ENCODE measurements at regions not wholly inside any gene's neighbourhood (a gene's known extent, or its start where the extent isn't known, plus 50 kb on each side); places are given as distances from the start of the nearest gene placed in this dataset.

DNA sequence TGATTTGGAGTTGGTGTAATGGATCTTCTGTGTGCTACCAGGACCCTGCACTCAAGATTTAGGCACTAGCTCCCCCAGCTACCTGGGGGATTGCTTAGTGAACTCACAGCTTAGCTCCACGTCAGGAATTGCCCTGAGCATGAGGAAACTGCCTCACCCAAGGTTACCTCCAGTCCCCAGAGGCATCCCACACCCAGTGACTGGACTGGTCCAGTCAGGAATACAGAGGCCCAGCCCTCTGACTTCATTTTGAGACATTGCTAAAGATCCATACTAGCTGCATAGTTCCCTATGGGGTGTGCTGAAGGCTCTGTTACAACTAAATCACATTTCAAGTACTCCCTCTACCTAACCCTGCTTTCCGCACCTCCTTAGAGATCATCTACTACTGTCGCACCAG is 364.7 kb downstream of the EFNA5 start:
- H3K27ac Mint-ChIP-seq, result no peak overlapping the region
- H3K27me3 Mint-ChIP-seq (ENCODE audit: low read depth), result no peaks in the 10 kb centered on the region
- no peak overlapping the region for H3K4me3 Mint-ChIP-seq
- H3K9me3 Mint-ChIP-seq, result no peaks in the 10 kb centered on the region
- CTCF ChIA-PET, result no interaction called here
- intact Hi-C loops (cut with micrococcal nuclease), result no loop called here
- DNase-seq, result no peak
- H3K36me3 Mint-ChIP-seq (ENCODE audit: low read depth), result no peaks in the 10 kb centered on the region
- H3K4me1 Mint-ChIP-seq (ENCODE audit: low read depth), result no peaks in the 10 kb centered on the region

DNA sequence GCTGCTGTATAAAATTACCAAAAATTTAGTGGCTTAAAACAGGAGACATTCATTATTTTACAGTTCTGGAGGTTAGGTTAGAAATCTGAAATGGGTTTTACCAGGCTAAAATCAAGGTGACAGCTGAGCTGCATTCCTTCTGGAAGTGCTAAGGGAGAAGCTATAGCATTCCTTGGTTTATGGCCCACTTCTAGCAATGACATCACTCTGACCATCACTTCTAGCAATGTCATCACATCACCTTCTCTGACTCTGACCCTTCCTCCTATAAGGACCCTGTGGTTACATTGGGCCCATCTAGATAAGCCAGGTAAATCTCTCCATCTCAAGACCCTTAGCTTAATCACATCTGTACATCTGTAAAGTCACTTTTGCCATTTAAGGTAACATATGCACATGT is 366.1 kb downstream of the EFNA5 start:
- no peaks in the 10 kb centered on the region for H3K36me3 Mint-ChIP-seq (ENCODE audit: low read depth)

DNA sequence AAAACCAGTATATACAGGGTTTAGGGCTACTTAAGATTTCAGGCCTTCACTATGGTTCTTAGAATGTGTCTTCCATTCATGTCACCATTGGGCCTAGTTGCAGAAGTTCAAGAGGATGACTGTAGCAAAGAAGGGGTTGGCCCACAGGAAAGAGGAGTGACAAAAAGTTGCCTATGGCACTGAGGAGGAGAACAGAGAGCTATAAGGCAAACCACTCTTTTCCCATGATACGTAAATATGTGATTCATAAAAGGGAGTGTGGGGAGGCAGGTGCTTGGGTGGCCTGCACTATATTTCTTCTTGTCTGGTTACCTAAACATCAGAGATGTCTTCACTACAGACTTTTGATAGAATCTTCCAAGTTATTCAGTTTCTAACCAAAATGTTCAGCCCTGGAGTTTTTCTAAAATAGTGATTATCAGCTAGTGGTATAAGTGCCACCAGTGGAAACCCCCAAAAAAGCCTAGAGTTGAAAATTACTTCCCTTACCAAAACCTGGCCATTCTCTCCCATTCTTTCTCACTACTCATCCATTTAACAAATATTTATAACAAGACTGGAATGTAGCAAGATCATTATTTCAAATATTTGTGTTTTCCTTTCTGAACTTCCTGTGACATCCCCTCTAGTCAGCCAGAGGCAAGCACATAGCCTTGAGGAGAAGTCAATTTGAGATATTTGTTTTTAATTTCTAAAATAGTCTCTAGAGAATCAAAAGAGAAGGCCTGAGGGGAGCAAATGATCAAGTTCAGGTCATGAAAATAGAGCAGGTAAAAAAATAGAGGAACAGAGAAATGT is 367.4 kb downstream of the EFNA5 start:
- intact Hi-C loops (cut with micrococcal nuclease), result no loop called here
- Mint-ChIP-seq H3K27me3 (ENCODE audit: low read depth) (no peaks in the 10 kb centered on the region), H3K4me3 (no peak overlapping the region), H3K27ac (no peak overlapping the region), H3K36me3 (ENCODE audit: low read depth) (no peaks in the 10 kb centered on the region), H3K9me3 (no peaks in the 10 kb centered on the region), H3K4me1 (ENCODE audit: low read depth) (no peaks in the 10 kb centered on the region)
- DNase-seq, result no peak
- CTCF ChIA-PET, result no interaction called here

More for the DNA sequence above, 366.1 kb downstream of the EFNA5 start:
- Mint-ChIP-seq H3K27me3 (ENCODE audit: low read depth) (no peaks in the 10 kb centered on the region), H3K4me3 (no peak overlapping the region), H3K4me1 (ENCODE audit: low read depth) (no peaks in the 10 kb centered on the region), H3K27ac (no peak overlapping the region), H3K9me3 (no peaks in the 10 kb centered on the region)
- DNase-seq, result no peak
- intact Hi-C loops (cut with micrococcal nuclease), result no loop called here
- CTCF ChIA-PET, result no interaction called here

DNA sequence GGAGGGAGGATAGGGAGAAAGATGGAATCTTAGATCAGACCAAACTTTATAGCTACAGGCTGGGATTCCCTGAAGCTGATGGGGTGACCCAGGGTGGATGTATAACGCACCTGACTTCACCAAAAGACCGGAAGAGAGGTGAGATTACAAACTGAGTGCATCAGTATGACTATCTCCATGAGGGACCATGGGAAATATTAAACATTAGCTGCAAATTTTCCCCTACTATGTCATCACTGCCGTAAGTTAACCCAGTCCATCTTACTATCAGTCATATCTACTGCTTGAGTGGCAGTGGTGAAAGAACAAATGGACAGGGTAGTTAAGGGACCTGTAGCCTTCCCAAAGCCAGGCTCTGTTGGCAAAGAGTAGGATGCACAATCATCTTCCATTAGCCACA is 368.3 kb downstream of the EFNA5 start:
- H3K9me3 Mint-ChIP-seq, result no peaks in the 10 kb centered on the region
- CTCF ChIA-PET, result interaction anchor here (0.6 kb wide), 2 partner anchors 11 to 86 kb away, joined by 3 to 4 read pairs; no protein-coding TSS in a partner anchor
- H3K36me3 Mint-ChIP-seq (ENCODE audit: low read depth), result no peaks in the 10 kb centered on the region
- H3K27me3 Mint-ChIP-seq (ENCODE audit: low read depth), result peaks cover 5% of the 10 kb centered on the region
- intact Hi-C loops (cut with micrococcal nuclease), result no loop called here
- no peak overlapping the region for H3K27ac Mint-ChIP-seq
- H3K4me3 Mint-ChIP-seq, result no peak overlapping the region
- DNase-seq, result no peak
- H3K4me1 Mint-ChIP-seq (ENCODE audit: low read depth), result no peaks in the 10 kb centered on the region

DNA sequence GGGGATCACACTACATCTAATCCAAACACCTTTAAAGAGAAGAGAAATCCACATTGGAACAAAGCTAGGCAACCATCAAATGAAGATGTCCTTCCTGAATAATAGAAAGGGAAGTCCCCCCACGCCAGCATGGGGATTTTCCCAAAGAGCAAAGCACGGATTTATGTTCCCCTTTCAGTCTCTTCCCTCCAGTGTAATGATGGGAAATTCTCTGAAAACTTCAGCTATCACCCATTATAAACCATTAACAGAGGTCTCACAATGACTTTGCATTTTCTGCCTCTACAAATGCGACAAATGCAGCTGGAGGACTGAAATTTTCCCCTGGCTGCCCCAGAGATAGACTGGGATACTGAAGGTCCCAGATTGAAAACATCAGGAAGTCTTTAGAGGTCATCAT is 368.7 kb downstream of the EFNA5 start:
- no peaks in the 10 kb centered on the region for H3K4me1 Mint-ChIP-seq (ENCODE audit: low read depth)
- no peak overlapping the region for H3K27ac Mint-ChIP-seq
- CTCF ChIA-PET, result interaction anchor here (0.6 kb wide), 2 partner anchors 11 to 86 kb away, joined by 3 to 4 read pairs; no protein-coding TSS in a partner anchor
- H3K27me3 Mint-ChIP-seq (ENCODE audit: low read depth), result peaks cover 8% of the 10 kb centered on the region
- no peaks in the 10 kb centered on the region for H3K9me3 Mint-ChIP-seq
- H3K4me3 Mint-ChIP-seq, result no peak overlapping the region
- no peak for DNase-seq
- intact Hi-C loops (cut with micrococcal nuclease), result no loop called here
- no peaks in the 10 kb centered on the region for H3K36me3 Mint-ChIP-seq (ENCODE audit: low read depth)

DNA sequence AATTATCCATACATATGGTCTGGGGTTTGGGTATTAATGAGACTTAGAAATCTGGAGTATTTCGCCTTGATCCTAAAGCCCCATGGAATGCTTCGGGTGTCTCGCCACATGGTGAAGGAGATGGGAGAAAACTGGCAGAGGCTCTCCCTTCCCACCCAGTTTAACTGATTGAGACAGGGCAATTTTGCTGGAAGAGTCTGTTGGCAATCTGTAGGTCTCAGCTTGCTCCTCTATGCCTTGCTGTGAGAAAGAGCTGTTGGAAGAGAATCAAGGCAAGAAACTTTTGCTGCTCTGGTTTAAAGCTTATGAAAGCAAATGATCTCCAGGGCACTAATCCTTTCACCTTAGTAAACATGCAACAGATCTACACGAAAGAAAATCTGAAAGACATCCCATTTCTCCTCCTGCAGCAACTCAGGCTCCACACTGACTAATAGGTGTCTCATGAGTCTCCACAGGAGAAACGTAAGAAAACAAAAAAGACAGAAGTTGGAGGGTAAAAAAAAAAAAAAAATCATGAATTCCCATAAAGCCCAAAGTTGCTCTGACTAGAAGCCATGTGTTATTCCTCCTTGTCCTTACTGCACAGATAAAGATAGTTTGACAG is 369.9 kb downstream of the EFNA5 start:
- no peaks in the 10 kb centered on the region for H3K9me3 Mint-ChIP-seq
- intact Hi-C loops (cut with micrococcal nuclease), result no loop called here
- CTCF ChIA-PET, result no interaction called here
- peaks cover 8% of the 10 kb centered on the region for H3K27me3 Mint-ChIP-seq (ENCODE audit: low read depth)
- no peak overlapping the region for H3K4me3 Mint-ChIP-seq
- H3K4me1 Mint-ChIP-seq (ENCODE audit: low read depth), result no peaks in the 10 kb centered on the region
- H3K27ac Mint-ChIP-seq, result no peak overlapping the region
- H3K36me3 Mint-ChIP-seq (ENCODE audit: low read depth), result no peaks in the 10 kb centered on the region
- no peak for DNase-seq

DNA sequence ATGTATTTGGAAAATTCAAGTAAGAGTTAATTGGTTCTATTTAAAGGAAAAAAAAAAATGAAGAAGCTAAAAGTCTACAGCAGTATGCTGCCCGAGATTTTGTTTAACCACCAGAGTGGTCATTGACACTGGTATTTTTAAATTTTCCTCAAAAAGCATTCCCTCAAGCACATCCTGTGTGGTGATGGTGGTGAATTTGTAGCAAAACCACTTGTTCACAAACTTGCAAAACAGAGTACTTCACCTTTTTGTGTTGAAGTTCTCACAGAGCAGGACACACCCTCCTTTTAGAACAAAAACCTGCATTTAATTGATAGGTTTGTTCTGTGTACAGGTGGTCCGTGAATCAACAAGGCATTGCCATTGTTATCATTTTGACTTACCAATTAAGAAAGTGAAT is 374.2 kb downstream of the EFNA5 start:
- intact Hi-C loops (cut with micrococcal nuclease), result no loop called here
- DNase-seq, result no peak
- H3K27me3 Mint-ChIP-seq (ENCODE audit: low read depth), result peaks cover 16% of the 10 kb centered on the region
- no peaks in the 10 kb centered on the region for H3K36me3 Mint-ChIP-seq (ENCODE audit: low read depth)
- no peaks in the 10 kb centered on the region for H3K4me1 Mint-ChIP-seq (ENCODE audit: low read depth)
- no peak overlapping the region for H3K27ac Mint-ChIP-seq
- H3K9me3 Mint-ChIP-seq, result no peaks in the 10 kb centered on the region
- CTCF ChIA-PET, result no interaction called here
- no peak overlapping the region for H3K4me3 Mint-ChIP-seq

DNA sequence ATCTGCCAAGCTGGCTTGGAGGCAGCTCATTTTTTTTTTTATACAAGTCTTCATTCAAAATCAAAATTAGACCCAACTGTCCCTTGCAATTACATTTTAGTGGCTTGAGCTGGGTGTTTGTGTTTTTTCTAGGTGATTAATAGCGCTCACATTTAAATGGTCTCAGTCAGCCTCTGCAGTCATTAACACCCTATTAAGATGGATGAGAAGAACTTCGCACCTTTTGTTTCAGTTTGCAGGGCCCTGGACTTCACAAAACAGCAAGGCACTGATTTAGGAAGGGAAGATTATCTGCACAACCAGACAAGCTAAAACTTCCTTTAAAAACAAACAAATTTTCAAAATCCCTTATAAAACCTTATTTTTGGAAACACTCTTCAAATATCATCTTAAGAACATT is 374.8 kb downstream of the EFNA5 start:
- Mint-ChIP-seq H3K4me1 (ENCODE audit: low read depth) (no peaks in the 10 kb centered on the region), H3K27ac (no peak overlapping the region), H3K36me3 (ENCODE audit: low read depth) (no peaks in the 10 kb centered on the region), H3K4me3 (no peak overlapping the region), H3K9me3 (no peaks in the 10 kb centered on the region), H3K27me3 (ENCODE audit: low read depth) (peaks cover 16% of the 10 kb centered on the region)
- intact Hi-C loops (cut with micrococcal nuclease), result no loop called here
- DNase-seq, result no peak
- CTCF ChIA-PET, result no interaction called here

DNA sequence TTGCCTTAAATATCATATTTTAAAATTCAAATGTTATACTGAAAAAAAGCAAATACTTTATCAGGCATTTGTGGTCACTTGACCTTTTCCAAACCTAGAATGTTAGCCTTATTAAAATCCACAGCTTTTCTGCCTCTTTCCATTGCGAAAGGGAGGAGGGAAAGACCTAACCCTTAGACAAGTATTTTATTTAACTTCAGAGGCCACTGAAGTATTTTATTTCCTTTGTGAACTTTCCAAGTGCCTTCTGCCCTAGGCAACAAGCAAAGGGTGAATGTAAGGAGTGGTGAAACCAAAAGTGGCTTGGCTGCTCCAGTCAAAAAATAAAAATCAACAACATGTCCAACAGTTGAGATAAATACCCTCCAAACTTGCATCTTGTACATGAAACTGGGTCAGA is 376.1 kb downstream of the EFNA5 start:
- intact Hi-C loops (cut with micrococcal nuclease), result no loop called here
- Mint-ChIP-seq H3K27me3 (ENCODE audit: low read depth) (peaks cover 16% of the 10 kb centered on the region), H3K4me1 (ENCODE audit: low read depth) (no peaks in the 10 kb centered on the region), H3K36me3 (ENCODE audit: low read depth) (no peaks in the 10 kb centered on the region), H3K9me3 (no peaks in the 10 kb centered on the region), H3K27ac (no peak overlapping the region), H3K4me3 (no peak overlapping the region)
- CTCF ChIA-PET, result no interaction called here
- DNase-seq, result no peak

DNA sequence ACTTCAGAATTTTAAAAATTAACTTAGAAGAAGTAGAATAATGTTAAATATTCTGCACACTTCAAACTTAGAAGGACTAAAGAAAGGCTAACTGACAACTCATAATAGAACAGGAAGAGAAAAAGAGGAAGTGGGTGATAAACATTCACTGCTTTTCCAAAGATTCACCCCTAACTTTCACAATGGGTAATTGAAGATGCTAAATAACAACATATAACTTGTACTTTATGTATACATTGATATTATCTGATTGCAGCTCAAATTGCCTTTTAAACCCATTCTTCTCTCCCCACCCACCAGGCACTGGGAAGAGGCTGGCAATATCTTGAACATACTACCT is 376.6 kb downstream of the EFNA5 start:
- peaks cover 16% of the 10 kb centered on the region for H3K27me3 Mint-ChIP-seq (ENCODE audit: low read depth)
- DNase-seq, result no peak
- no peaks in the 10 kb centered on the region for H3K36me3 Mint-ChIP-seq (ENCODE audit: low read depth)
- H3K9me3 Mint-ChIP-seq, result no peaks in the 10 kb centered on the region
- no peak overlapping the region for H3K27ac Mint-ChIP-seq
- peaks cover 3% of the 10 kb centered on the region for H3K4me1 Mint-ChIP-seq (ENCODE audit: low read depth)
- intact Hi-C loops (cut with micrococcal nuclease), result no loop called here
- CTCF ChIA-PET, result no interaction called here
- H3K4me3 Mint-ChIP-seq, result no peak overlapping the region

DNA sequence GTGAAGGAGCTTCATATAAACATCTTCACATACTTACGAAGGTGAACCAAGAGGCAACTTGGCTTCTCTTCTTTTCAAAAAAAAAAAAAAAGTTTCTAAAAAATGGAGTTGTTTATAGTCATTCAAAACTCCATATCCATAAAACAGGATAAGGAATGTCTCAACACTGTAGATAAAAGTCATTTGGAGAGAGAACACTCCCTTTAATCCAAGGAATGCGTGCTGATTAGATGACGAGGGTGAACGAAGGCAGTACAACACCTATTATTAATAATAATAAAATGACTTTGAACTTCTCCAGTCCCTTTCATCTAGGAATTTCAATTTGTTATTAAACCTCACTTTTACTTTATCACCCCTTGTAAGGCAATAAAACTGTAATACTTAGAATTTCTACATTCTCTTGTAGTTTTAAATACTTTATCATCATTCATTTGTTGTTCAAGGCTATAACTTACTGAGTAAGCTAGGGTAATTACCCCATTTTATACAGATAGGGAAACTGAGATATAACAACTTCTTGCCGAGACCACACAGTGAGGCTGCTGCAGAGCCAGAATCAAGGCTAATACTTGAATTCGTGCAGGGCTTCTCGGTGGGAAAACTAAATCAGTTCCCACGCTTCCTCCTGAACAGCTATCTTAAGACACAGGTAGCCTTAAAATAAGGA is 377.1 kb downstream of the EFNA5 start:
- Mint-ChIP-seq H3K27ac (no peak overlapping the region), H3K4me3 (no peak overlapping the region), H3K9me3 (no peaks in the 10 kb centered on the region), H3K4me1 (ENCODE audit: low read depth) (peaks cover 7% of the 10 kb centered on the region), H3K27me3 (ENCODE audit: low read depth) (peaks cover 16% of the 10 kb centered on the region), H3K36me3 (ENCODE audit: low read depth) (no peaks in the 10 kb centered on the region)
- DNase-seq, result no peak
- CTCF ChIA-PET, result no interaction called here
- intact Hi-C loops (cut with micrococcal nuclease), result no loop called here

DNA sequence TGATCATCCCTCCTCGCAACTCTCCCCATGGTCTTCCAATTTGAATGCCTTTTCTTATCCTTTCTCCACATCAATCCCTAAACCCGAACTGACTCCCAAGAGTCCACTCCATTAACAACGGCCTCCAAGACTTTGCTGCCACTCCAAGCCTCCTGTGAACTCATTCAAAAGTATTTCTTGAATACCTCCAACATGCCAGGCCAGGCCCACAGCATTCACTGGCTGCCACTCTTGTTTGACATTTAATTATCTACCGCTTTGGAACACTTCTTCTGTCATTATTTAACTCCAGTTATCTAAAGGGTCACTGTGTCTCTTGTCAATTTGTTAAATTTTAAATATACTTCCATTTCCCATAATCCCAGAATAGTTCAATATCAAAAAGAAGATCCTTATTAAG is 378.9 kb downstream of the EFNA5 start:
- DNase-seq, result no peak
- Mint-ChIP-seq H3K27ac (no peak overlapping the region), H3K4me3 (no peak overlapping the region), H3K9me3 (no peaks in the 10 kb centered on the region), H3K4me1 (ENCODE audit: low read depth) (peaks cover 7% of the 10 kb centered on the region), H3K36me3 (ENCODE audit: low read depth) (no peaks in the 10 kb centered on the region), H3K27me3 (ENCODE audit: low read depth) (peaks cover 8% of the 10 kb centered on the region)
- CTCF ChIA-PET, result no interaction called here
- intact Hi-C loops (cut with micrococcal nuclease), result no loop called here

Measured in activated naive CD4-positive, alpha-beta T cell treated with anti-CD3 and anti-CD28 coated beads for 36 hours (primary cell).